HCT116 (cell line): ENCODE measurements at regions not wholly inside any gene's neighbourhood (a gene's known extent, or its start where the extent isn't known, plus 50 kb on each side); places are given as distances from the start of the nearest gene placed in this dataset.

Experiments
- ATAC-seq: fragments of 200-7000 bp; cut with Tn5 transposase; 2 replicates; pipeline ENCODE4 v1.9.1; 2020; ENCODE audit warnings: mild to moderate bottlenecking, moderate library complexity
- BruUV-seq: library from RNA; stranded (reverse); fragments of 400-500 nt; replicated peaks from 2 replicates; lab custom pipeline; 2021; lab: Mats Ljungman, UMichigan
- CTCF ChIA-PET: fragments of 300-600 bp; sonication (Branson Sonifier 250); formaldehyde crosslinking; loops from one replicate; lab custom pipeline; 2021; ENCODE audit warnings: antibody characterized with exemption; lab: Charles Lee
- POLR2A ChIA-PET: fragments of 300-600, 350-600 bp; sonication (Branson Sonifier 250); formaldehyde crosslinking; loops from one replicate; lab custom pipeline; 2021; ENCODE audit warnings: antibody characterized with exemption; lab: Charles Lee
- RAD21 ChIA-PET, 2 experiments: fragments of 300-600 bp; sonication (Branson Sonifier 250); formaldehyde crosslinking; loops; one replicate each; lab custom pipeline; 2023; ENCODE audit warnings: low total read pairs in 2 of 2; ENCODE audit not compliant: uncharacterized antibody in 2 of 2, unreplicated experiment in 2 of 2, low non-redundant PET in 1 of 2; lab: Charles Lee
- DNase-seq: peaks from one replicate; pipeline ENCODE4 v3.0.0-alpha.2; 2010; ENCODE audit warnings: low read depth, low spot score
- H2AFZ ChIP-seq: fragments of 200-600 bp; shearing (Covaris generic), sonication (generic); 2 replicates; pipeline ENCODE4 v1.6.1; 2017; ENCODE audit warnings: low read depth, mixed run types, mixed read lengths, antibody characterized with exemption, low read length; ENCODE audit not compliant: poor library complexity, severe bottlenecking
- H3K27ac ChIP-seq: 2 replicates; pipeline ENCODE4 v1.5.1; 2012; ENCODE audit warnings: low read depth, low read length
- H3K27me3 ChIP-seq: fragments of 200-600 bp; sonication (generic); 2 replicates; pipeline ENCODE4 v1.6.1; 2016; ENCODE audit warnings: mixed run types, low read length, mixed read lengths; ENCODE audit not compliant: insufficient read depth
- H3K36me3 ChIP-seq, 2 experiments: fragments of 200-500 bp in 1 of 2; fragments of 200-600 bp in 1 of 2; sonication (Bioruptor generic) in 1 of 2; sonication (generic) in 1 of 2; 2 replicates each; pipeline versions ENCODE4 v1.5.1 to v1.6.1; 2014 to 2016; ENCODE audit warnings: low read length in 2 of 2, inconsistent platforms in 1 of 2, mixed read lengths in 1 of 2, mixed run types in 1 of 2; ENCODE audit not compliant: insufficient read depth in 2 of 2, control insufficient read depth in 1 of 2
- H3K4me1 ChIP-seq, 2 experiments: fragments of 200-600 bp in 1 of 2; sonication (generic) in 1 of 2; 2 replicates each; pipeline versions ENCODE4 v1.5.1 to v1.6.1; 2012 to 2017; ENCODE audit warnings: low read length in 2 of 2, inconsistent platforms in 1 of 2, mild to moderate bottlenecking in 1 of 2, mixed read lengths in 1 of 2, mixed run types in 1 of 2, moderate library complexity in 1 of 2; ENCODE audit not compliant: insufficient read depth in 2 of 2, control insufficient read depth in 1 of 2
- H3K4me2 ChIP-seq: fragments of 200-600 bp; sonication (generic); 2 replicates; pipeline ENCODE4 v1.6.1; 2017; ENCODE audit warnings: mixed run types, low read length, mixed read lengths
- H3K4me3 ChIP-seq, 2 experiments: fragments of 200-600 bp in 1 of 2; sonication (generic) in 1 of 2; replicated peaks in 1 of 2; 2 replicates each; pipeline ENCODE4 v1.5.1; 2011 to 2016; ENCODE audit warnings: low read length in 2 of 2, control low read depth in 1 of 2, low read depth in 1 of 2, mild to moderate bottlenecking in 1 of 2, mixed read lengths in 1 of 2, mixed run types in 1 of 2
- H3K79me2 ChIP-seq: fragments of 200-600 bp; sonication (generic); 2 replicates; pipeline ENCODE4 v1.6.1; 2017; ENCODE audit warnings: mild to moderate bottlenecking, mixed run types, low read length, moderate library complexity, mixed read lengths; ENCODE audit not compliant: insufficient read depth
- H3K9ac ChIP-seq: fragments of 200-600 bp; sonication (generic); 2 replicates; pipeline ENCODE4 v1.6.1; 2016; ENCODE audit warnings: low read length, mixed read lengths
- H3K9me2 ChIP-seq: fragments of 200-600 bp; sonication (generic), shearing (Covaris generic); 2 replicates; pipeline ENCODE4 v1.6.1; 2017; ENCODE audit warnings: mixed run types, mild to moderate bottlenecking, moderate library complexity; ENCODE audit not compliant: insufficient read depth
- H3K9me3 ChIP-seq, 2 experiments: fragments of 200-500 bp in 1 of 2; fragments of 200-600 bp in 1 of 2; sonication (Bioruptor generic) in 1 of 2; sonication (generic) in 1 of 2; 2 replicates each; pipeline ENCODE4 v1.6.1; 2014 to 2017; ENCODE audit warnings: low read length in 2 of 2, mixed read lengths in 2 of 2, inconsistent platforms in 1 of 2, low read depth in 1 of 2, mild to moderate bottlenecking in 1 of 2, mixed run types in 1 of 2, moderate library complexity in 1 of 2; ENCODE audit not compliant: control insufficient read depth in 1 of 2, insufficient read depth in 1 of 2
- H4K20me1 ChIP-seq: fragments of 200-600 bp; sonication (generic), shearing (Covaris generic); 2 replicates; pipeline ENCODE4 v1.6.1; 2017; ENCODE audit warnings: mixed run types, mild to moderate bottlenecking, moderate library complexity; ENCODE audit not compliant: insufficient read depth
- CEBPB ChIP-seq: IDR thresholded peaks from 2 replicates; pipeline ENCODE4 v1.6.1; 2012; ENCODE audit warnings: low read depth
- EGR1 ChIP-seq: IDR thresholded peaks from 2 replicates; pipeline ENCODE4 v1.6.1; 2012; ENCODE audit warnings: low read depth
- ELF1 ChIP-seq: IDR thresholded peaks from 2 replicates; pipeline ENCODE4 v1.6.1; 2012; ENCODE audit warnings: low read depth, borderline replicate concordance
- EZH2 ChIP-seq: fragments of 200-600 bp; sonication (generic); IDR thresholded peaks from 2 replicates; pipeline ENCODE4 v1.6.1; 2017; ENCODE audit warnings: antibody characterized with exemption, mixed run types
- FOSL1 ChIP-seq: IDR thresholded peaks from 2 replicates; pipeline ENCODE4 v1.6.1; 2012; ENCODE audit warnings: low read depth
- JUND ChIP-seq: IDR thresholded peaks from 2 replicates; pipeline ENCODE4 v1.6.1; 2012
- POLR2A ChIP-seq: IDR thresholded peaks from 2 replicates; pipeline ENCODE4 v1.7.0; 2011; ENCODE audit warnings: borderline replicate concordance; ENCODE audit not compliant: insufficient read depth, insufficient read length; ENCODE audit errors: extremely low read depth
- POLR2AphosphoS5 ChIP-seq: IDR thresholded peaks from 2 replicates; pipeline ENCODE4 v1.6.1; 2011; ENCODE audit warnings: mild to moderate bottlenecking, low read depth, low read length, moderate library complexity
- REST ChIP-seq: IDR thresholded peaks from 2 replicates; pipeline ENCODE4 v1.6.1; 2012; ENCODE audit warnings: low read depth
- SP1 ChIP-seq: IDR thresholded peaks from 2 replicates; pipeline ENCODE4 v1.6.1; 2012; ENCODE audit warnings: low read depth
- ZBTB33 ChIP-seq: IDR thresholded peaks from 2 replicates; pipeline ENCODE4 v1.6.1; 2011; ENCODE audit warnings: mild to moderate bottlenecking, low read length, moderate library complexity; ENCODE audit not compliant: insufficient replicate concordance; ENCODE audit errors: extremely low read depth
- intact Hi-C: fragments of 100-400 bp; cut with micrococcal nuclease; formaldehyde crosslinking; loops from 2 replicates; pipeline ENCODE4 v1.10.0; 2022
- TF ChIP-seq, protein P1 (sequence below): IDR thresholded peaks from 2 replicates; pipeline ENCODE4 v1.6.1; 2012

DNA sequence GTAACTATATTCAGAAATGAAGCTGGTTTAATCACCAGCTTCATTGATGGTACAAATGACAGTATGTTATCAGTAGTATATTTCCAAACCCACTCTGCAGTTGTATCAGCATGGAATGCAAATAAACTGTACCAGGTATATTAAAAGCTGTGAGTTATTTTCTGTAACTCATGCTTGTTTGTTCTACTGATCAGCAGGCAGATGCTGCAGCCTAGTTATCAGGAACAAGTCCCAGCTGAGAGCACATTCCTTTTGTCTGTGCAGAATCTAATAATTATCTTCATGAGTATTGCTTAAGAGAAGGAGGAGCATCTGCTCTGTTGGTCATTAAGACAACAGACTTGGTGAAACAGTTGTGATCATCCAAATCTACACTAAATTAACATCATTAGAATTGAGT lies 1331.1 kb downstream of the MRPL39 start:
- no peak for DNase-seq
- no peaks in the 10 kb centered on the region for H3K4me1 ChIP-seq
- no peak for TF ChIP-seq FOSL1
- no peak for TF ChIP-seq POLR2AphosphoS5
- TF ChIP-seq REST: no peak
- TF ChIP-seq POLR2A: no peak
- TF ChIP-seq JUND: no peak
- TF ChIP-seq CEBPB: no peak
- TF ChIP-seq EGR1: no peak
- TF ChIP-seq ZBTB33: no peak
- TF ChIP-seq SP1: no peak
- TF ChIP-seq EZH2: no peak
- TF ChIP-seq ELF1: no peak
- TF ChIP-seq, protein P1, sequence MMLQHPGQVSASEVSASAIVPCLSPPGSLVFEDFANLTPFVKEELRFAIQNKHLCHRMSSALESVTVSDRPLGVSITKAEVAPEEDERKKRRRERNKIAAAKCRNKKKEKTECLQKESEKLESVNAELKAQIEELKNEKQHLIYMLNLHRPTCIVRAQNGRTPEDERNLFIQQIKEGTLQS: no peak
- TF ChIP-seq, all 23 proteins: peak for 0

More for the DNA sequence above, 1331.1 kb downstream of the MRPL39 start:
- intact Hi-C loops: no loop called here
- no peak overlapping the region for H3K9ac ChIP-seq
- no peaks in the 10 kb centered on the region for H3K9me2 ChIP-seq
- peaks cover 18 to 19% of the 10 kb centered on the region in 2 experiments; a peak in 2 of 4 replicates for H3K9me3 ChIP-seq
- H3K4me3 ChIP-seq: no peak overlapping the region
- no TSS peak for BruUV-seq
- H3K27ac ChIP-seq: no peak overlapping the region
- H3K36me3 ChIP-seq: no peaks in the 10 kb centered on the region
- ChIA-PET RAD21 (no interaction called here), CTCF (no interaction called here), POLR2A (no interaction called here)
- H3K4me2 ChIP-seq: no peak overlapping the region
- no peaks in the 10 kb centered on the region for H3K79me2 ChIP-seq
- ATAC-seq: no peak
- H2AFZ ChIP-seq: no peak overlapping the region
- H4K20me1 ChIP-seq: no peaks in the 10 kb centered on the region
- no peaks in the 10 kb centered on the region for H3K27me3 ChIP-seq
